ENCODE measurements at regions not wholly inside any gene's neighbourhood (a gene's known extent, or its start where the extent isn't known, plus 50 kb on each side); places are given as distances from the start of the nearest gene placed in this dataset.

DNA sequence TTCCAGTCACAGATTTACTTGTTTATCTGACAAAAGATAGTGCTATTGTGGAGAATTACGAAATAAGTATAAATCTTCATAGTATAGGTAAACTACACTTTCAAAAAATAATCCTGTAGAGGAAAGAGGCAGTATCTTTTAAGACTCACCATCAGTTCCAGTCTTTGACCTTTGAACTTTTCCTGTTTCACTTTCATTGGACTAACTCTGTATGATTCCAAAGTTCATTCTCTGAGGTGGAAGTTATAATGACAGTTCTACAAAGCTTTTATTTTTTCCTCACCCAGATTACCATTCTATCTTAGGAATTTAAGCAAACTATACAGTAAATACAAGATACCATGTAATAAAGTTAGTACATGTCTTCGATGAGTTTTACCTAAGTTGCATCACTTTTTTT, 901.3 kb upstream of the SEMA6A start:
- TF ChIP-seq, protein P1, sequence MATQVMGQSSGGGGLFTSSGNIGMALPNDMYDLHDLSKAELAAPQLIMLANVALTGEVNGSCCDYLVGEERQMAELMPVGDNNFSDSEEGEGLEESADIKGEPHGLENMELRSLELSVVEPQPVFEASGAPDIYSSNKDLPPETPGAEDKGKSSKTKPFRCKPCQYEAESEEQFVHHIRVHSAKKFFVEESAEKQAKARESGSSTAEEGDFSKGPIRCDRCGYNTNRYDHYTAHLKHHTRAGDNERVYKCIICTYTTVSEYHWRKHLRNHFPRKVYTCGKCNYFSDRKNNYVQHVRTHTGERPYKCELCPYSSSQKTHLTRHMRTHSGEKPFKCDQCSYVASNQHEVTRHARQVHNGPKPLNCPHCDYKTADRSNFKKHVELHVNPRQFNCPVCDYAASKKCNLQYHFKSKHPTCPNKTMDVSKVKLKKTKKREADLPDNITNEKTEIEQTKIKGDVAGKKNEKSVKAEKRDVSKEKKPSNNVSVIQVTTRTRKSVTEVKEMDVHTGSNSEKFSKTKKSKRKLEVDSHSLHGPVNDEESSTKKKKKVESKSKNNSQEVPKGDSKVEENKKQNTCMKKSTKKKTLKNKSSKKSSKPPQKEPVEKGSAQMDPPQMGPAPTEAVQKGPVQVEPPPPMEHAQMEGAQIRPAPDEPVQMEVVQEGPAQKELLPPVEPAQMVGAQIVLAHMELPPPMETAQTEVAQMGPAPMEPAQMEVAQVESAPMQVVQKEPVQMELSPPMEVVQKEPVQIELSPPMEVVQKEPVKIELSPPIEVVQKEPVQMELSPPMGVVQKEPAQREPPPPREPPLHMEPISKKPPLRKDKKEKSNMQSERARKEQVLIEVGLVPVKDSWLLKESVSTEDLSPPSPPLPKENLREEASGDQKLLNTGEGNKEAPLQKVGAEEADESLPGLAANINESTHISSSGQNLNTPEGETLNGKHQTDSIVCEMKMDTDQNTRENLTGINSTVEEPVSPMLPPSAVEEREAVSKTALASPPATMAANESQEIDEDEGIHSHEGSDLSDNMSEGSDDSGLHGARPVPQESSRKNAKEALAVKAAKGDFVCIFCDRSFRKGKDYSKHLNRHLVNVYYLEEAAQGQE (IDR thresholded peaks at IDR 0.05; ENCODE audit: borderline replicate concordance), result no peak
- TF ChIP-seq EZH2 (IDR thresholded peaks at IDR 0.05; ENCODE audit: borderline replicate concordance, insufficient read depth, low read length, poor library complexity, severe bottlenecking), result no peak
- no peak for TF ChIP-seq TAF1 (IDR thresholded peaks at IDR 0.05; ENCODE audit: low read depth)
- TF ChIP-seq, protein P2, sequence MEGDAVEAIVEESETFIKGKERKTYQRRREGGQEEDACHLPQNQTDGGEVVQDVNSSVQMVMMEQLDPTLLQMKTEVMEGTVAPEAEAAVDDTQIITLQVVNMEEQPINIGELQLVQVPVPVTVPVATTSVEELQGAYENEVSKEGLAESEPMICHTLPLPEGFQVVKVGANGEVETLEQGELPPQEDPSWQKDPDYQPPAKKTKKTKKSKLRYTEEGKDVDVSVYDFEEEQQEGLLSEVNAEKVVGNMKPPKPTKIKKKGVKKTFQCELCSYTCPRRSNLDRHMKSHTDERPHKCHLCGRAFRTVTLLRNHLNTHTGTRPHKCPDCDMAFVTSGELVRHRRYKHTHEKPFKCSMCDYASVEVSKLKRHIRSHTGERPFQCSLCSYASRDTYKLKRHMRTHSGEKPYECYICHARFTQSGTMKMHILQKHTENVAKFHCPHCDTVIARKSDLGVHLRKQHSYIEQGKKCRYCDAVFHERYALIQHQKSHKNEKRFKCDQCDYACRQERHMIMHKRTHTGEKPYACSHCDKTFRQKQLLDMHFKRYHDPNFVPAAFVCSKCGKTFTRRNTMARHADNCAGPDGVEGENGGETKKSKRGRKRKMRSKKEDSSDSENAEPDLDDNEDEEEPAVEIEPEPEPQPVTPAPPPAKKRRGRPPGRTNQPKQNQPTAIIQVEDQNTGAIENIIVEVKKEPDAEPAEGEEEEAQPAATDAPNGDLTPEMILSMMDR (IDR thresholded peaks at IDR 0.05; ENCODE audit: poor library complexity, severe bottlenecking), result no peak
- H3K36me3 ChIP-seq (ENCODE audit: insufficient read depth, low read length), result no peaks in the 10 kb centered on the region
- no peaks in the 10 kb centered on the region for H3F3A ChIP-seq (ENCODE audit: insufficient read depth, low read length, poor library complexity, severe bottlenecking)
- H3K27me3 ChIP-seq (ENCODE audit: insufficient read depth, low read depth, low read length), result no peaks in the 10 kb centered on the region
- H3K4me3 ChIP-seq (ENCODE audit: low read length), result no peak overlapping the region
- no peaks in the 10 kb centered on the region for H4K20me1 ChIP-seq (ENCODE audit: insufficient read depth)
- H3K4me2 ChIP-seq (ENCODE audit: low read length), result no peak overlapping the region
- H2AFZ ChIP-seq (ENCODE audit: low read depth, low read length), result no peak overlapping the region
- H3K27ac ChIP-seq (ENCODE audit: low read length), result no peak overlapping the region
- H3K9me2 ChIP-seq (ENCODE audit: insufficient read depth, low read length), result no peaks in the 10 kb centered on the region
- H3K9me3 ChIP-seq (ENCODE audit: low read length), result no peaks in the 10 kb centered on the region
- no peak overlapping the region for H3K9ac ChIP-seq (ENCODE audit: low read length)
- H3K79me2 ChIP-seq (replicated peaks; ENCODE audit: insufficient read depth, low read length), result no peaks in the 10 kb centered on the region

DNA sequence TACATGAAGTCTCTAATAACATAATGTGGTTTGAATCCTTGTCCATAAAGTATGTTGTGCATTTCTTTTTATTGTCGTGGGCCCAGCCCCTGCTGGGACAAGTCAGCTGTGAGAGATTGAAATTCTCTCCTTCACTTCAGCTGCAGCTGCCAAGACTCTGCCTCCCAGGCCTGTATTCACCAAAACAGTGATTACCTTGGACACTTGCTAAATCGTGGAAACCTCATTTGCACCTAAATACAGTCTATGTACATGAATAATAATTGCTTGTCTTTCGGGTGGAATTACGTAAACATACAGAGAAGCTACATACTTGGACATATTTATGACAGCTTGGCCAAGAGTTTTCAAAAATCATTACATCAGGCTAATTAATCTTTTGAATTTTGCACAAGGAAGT, 898.5 kb upstream of the SEMA6A start:
- H3K9me2 ChIP-seq (ENCODE audit: insufficient read depth, low read length), result no peaks in the 10 kb centered on the region
- TF ChIP-seq RAD21 (conservative IDR thresholded peaks at IDR 0.05) (no peak), MXI1 (conservative IDR thresholded peaks at IDR 0.05; ENCODE audit: poor library complexity, severe bottlenecking) (no peak), SMC3 (conservative IDR thresholded peaks at IDR 0.05; ENCODE audit: poor library complexity) (no peak), POLR2AphosphoS5 (IDR thresholded peaks at IDR 0.05) (no peak), EP300 (conservative IDR thresholded peaks at IDR 0.05; ENCODE audit: poor library complexity, severe bottlenecking) (no peak), EZH2 (IDR thresholded peaks at IDR 0.05; ENCODE audit: borderline replicate concordance, insufficient read depth, low read length, poor library complexity, severe bottlenecking) (no peak), TAF1 (IDR thresholded peaks at IDR 0.05; ENCODE audit: low read depth) (no peak)
- TF ChIP-seq, protein P1 (IDR thresholded peaks at IDR 0.05; ENCODE audit: borderline replicate concordance), result no peak
- TF ChIP-seq, protein P2 (IDR thresholded peaks at IDR 0.05; ENCODE audit: poor library complexity, severe bottlenecking), result no peak
- no peaks in the 10 kb centered on the region for H3F3A ChIP-seq (ENCODE audit: insufficient read depth, low read length, poor library complexity, severe bottlenecking)
- no peaks in the 10 kb centered on the region for H3K9me3 ChIP-seq (ENCODE audit: low read length)
- H3K4me2 ChIP-seq (ENCODE audit: low read length), result no peak overlapping the region
- no peak overlapping the region for H3K4me3 ChIP-seq (ENCODE audit: low read length)
- H2AFZ ChIP-seq (ENCODE audit: low read depth, low read length), result no peak overlapping the region
- H3K79me2 ChIP-seq (replicated peaks; ENCODE audit: insufficient read depth, low read length), result no peaks in the 10 kb centered on the region
- no peaks in the 10 kb centered on the region for H3K27me3 ChIP-seq (ENCODE audit: insufficient read depth, low read depth, low read length)
- H4K20me1 ChIP-seq (ENCODE audit: insufficient read depth), result no peaks in the 10 kb centered on the region
- no peaks in the 10 kb centered on the region for H3K36me3 ChIP-seq (ENCODE audit: insufficient read depth, low read length)
- no peak overlapping the region for H3K27ac ChIP-seq (ENCODE audit: low read length)
- H3K9ac ChIP-seq (ENCODE audit: low read length), result no peak overlapping the region
